ENCODE measurements at regions not wholly inside any gene's neighbourhood (a gene's known extent, or its start where the extent isn't known, plus 50 kb on each side); places are given as distances from the start of the nearest gene placed in this dataset.

GRCh38 chr4:57219431-57219830 is 109.2 kb upstream of the IGFBP7 start:
- no peaks in the 10 kb centered on the region for H3K27me3 Mint-ChIP-seq (ENCODE audit: low read depth)
- H3K36me3 Mint-ChIP-seq (ENCODE audit: low read depth): no peaks in the 10 kb centered on the region
- H3K9me3 Mint-ChIP-seq: peaks cover 5% of the 10 kb centered on the region
- peaks cover 14% of the 10 kb centered on the region for H3K4me1 Mint-ChIP-seq
- H3K4me3 Mint-ChIP-seq: no peak overlapping the region
- no peak overlapping the region for H3K27ac Mint-ChIP-seq
- TF ChIP-seq CTCF (IDR thresholded peaks at IDR 0.05; ENCODE audit: unreplicated experiment in 3 of 3): no peak

GRCh38 chr4:57214654-57215411 is 104.6 kb upstream of the IGFBP7 start:
- Mint-ChIP-seq H3K36me3 (ENCODE audit: low read depth) (no peaks in the 10 kb centered on the region), H3K4me1 (peaks cover 31% of the 10 kb centered on the region), H3K27me3 (ENCODE audit: low read depth) (no peaks in the 10 kb centered on the region), H3K4me3 (no peak overlapping the region), H3K9me3 (peaks cover 6% of the 10 kb centered on the region), H3K27ac (peak overlapping the region in 1 of 3 experiments; percentile 37)
- no peak for TF ChIP-seq CTCF (IDR thresholded peaks at IDR 0.05; ENCODE audit: unreplicated experiment in 3 of 3)

- H3K36me3 Mint-ChIP-seq (ENCODE audit: low read depth): no peaks in the 10 kb centered on the region
- peaks cover 13% of the 10 kb centered on the region for H3K9me3 Mint-ChIP-seq
- no peak overlapping the region for H3K27ac Mint-ChIP-seq
- H3K4me3 Mint-ChIP-seq: no peak overlapping the region
- peaks cover 5% of the 10 kb centered on the region for H3K27me3 Mint-ChIP-seq (ENCODE audit: low read depth)
- no peak for TF ChIP-seq CTCF (IDR thresholded peaks at IDR 0.05; ENCODE audit: unreplicated experiment in 3 of 3)
- peaks cover 40% of the 10 kb centered on the region for H3K4me1 Mint-ChIP-seq
These were observed 100.9 kb upstream of the IGFBP7 start for GRCh38 chr4:57211131-57211530.

GRCh38 chr4:57206172-57206571 is 96.0 kb upstream of the IGFBP7 start:
- Mint-ChIP-seq H3K27me3 (ENCODE audit: low read depth) (peaks cover 6% of the 10 kb centered on the region), H3K27ac (no peak overlapping the region), H3K9me3 (peaks cover 13% of the 10 kb centered on the region)

GRCh38 chr4:57205580-57205979 is 95.4 kb upstream of the IGFBP7 start:
- Mint-ChIP-seq H3K36me3 (ENCODE audit: low read depth) (no peaks in the 10 kb centered on the region), H3K27me3 (ENCODE audit: low read depth) (peaks cover 9% of the 10 kb centered on the region), H3K4me1 (peaks cover 27% of the 10 kb centered on the region), H3K9me3 (peaks cover 8% of the 10 kb centered on the region), H3K27ac (no peak overlapping the region), H3K4me3 (no peak overlapping the region)
- TF ChIP-seq CTCF (IDR thresholded peaks at IDR 0.05; ENCODE audit: unreplicated experiment in 3 of 3): no peak

More at GRCh38 chr4:57206172-57206571, 96.0 kb upstream of the IGFBP7 start:
- H3K36me3 Mint-ChIP-seq (ENCODE audit: low read depth): no peaks in the 10 kb centered on the region
- H3K4me3 Mint-ChIP-seq: no peak overlapping the region
- peaks cover 21% of the 10 kb centered on the region for H3K4me1 Mint-ChIP-seq
- TF ChIP-seq CTCF (IDR thresholded peaks at IDR 0.05; ENCODE audit: unreplicated experiment in 3 of 3): no peak

- Mint-ChIP-seq H3K4me1 (peaks cover 20% of the 10 kb centered on the region), H3K4me3 (no peak overlapping the region), H3K9me3 (peaks cover 7% of the 10 kb centered on the region), H3K27me3 (ENCODE audit: low read depth) (peaks cover 16% of the 10 kb centered on the region), H3K27ac (peak overlapping the region in 2 of 3 experiments; percentile 1 to 50), H3K36me3 (ENCODE audit: low read depth) (no peaks in the 10 kb centered on the region)
- no peak for TF ChIP-seq CTCF (IDR thresholded peaks at IDR 0.05; ENCODE audit: unreplicated experiment in 3 of 3)
These were observed 90.7 kb upstream of the IGFBP7 start for GRCh38 chr4:57200799-57201327.
